ENCODE measurements at regions not wholly inside any gene's neighbourhood (a gene's known extent, or its start where the extent isn't known, plus 50 kb on each side); places are given as distances from the start of the nearest gene placed in this dataset.
"Not testable (repeated sequence)": the region's sequence is repeated elsewhere in the genome, so short reads cannot be mapped to it uniquely, and the experiment has no call there.

DNA sequence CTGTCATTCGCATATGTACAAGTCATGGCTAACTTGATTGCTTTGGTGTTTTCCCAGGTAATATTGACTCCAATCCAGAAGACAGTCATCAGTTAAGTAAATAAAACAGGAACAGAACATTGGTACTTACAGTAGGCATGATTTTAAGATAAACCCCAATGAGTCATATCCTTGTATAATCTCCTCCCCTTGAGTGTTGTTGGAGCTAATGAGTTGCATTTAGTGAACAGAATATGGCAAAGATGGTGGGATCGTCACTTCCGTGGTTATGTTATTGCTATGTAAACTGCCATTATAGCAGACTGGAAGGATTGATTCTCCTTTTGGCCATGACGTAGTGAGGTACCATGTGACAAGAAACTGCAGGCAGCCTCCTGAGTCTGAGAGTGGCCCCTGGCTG, 102.2 kb downstream of the TMX1 start:
- DNase-seq, result no peak

DNA sequence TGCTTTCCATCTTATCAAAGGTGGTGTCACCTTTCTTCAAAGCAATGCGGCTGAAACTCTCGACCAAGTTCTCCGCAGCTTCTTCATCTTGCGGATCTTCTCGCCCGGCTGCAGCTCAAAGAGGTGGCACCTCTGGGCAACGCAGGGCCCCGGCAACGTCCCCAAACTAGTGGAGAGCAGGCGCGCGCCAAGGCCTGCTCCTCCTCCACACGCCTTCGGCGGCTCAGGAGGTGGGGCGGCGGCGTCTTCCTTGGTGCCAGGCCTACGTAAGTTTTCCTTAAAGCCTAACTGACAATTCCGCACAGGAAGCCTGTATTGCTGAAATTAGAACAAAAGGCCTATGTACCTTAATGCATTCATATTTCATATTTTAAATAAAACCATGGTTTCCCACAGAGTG, 112.0 kb downstream of the TMX1 start:
- no peak for DNase-seq

DNA sequence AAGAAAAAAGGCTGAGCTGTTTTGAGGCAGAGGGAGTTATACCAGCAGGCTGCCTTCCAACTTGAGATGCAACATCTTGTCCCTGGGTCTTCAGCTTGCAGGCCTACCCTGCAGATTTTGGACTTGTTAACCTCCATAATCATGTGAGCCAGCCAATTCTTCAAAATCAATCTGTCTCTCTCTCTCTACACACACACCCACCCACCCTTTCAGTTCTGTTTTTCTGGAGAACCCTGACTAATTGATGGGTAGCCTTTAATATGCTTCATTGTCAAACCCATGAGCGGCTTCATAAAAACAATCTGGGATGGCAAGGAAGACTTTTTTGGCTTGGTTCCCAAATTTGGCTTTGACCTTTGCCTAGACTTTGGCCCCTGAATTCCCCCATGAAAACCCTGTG, 113.9 kb downstream of the TMX1 start:
- no peak for DNase-seq

DNA sequence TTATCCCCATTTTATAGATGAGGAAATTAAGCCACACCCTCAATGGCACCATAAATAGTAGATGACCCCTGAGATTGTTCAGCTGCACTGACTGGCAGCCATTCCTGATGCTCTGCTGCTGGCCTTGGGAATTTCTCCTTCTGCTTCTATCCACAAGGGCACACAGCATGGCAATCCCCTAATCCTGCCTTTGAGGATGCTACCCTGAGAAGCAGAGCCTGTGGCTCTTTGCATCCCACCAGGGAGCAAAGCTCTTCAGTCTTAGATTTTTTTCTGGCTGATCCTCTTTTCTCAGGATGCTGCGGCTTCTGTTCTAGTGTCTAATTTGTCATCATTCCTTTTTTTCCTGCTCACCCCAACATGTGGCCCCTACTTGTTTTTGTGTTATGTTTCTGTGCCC, 114.8 kb downstream of the TMX1 start:
- DNase-seq, result no peak

DNA sequence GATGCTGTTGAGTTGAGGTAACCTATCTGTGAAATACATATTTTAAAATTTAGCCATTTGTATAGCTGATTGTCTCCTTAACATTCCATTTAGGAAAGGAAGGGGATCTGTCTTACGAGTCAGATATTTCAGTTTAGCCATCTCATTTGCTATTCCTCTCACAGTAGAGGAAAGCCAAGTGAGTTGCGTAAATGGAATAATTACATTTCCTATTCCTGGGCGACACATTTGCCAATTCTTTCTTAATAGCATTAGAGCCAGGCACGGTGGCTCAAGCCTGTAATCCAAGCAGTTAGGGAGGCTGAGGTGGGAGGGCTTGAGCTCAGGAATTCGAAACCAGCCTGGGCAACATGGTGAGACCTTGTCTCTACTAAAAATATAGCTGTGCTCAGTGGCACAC, 116.3 kb downstream of the TMX1 start:
- no peak for DNase-seq

DNA sequence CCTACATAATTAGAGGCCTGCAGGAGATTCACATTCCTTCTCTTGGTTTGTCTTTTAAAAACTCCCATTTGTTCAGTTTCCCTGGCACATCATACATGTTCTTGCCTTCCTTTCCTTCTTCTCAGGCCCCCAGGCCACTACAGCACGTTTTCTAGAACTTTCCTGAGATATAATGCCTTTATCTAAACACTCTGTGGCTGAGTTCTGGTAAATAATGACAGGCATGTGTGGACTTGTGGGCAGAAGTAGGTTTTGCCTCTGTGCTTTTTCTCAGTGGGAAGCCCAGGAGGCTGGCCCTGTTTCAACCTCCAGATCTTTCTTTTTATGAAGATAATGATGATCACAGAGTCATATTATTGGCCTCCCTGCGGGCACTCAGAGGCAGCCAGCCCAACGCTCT, 117.2 kb downstream of the TMX1 start:
- DNase-seq, result no peak

DNA sequence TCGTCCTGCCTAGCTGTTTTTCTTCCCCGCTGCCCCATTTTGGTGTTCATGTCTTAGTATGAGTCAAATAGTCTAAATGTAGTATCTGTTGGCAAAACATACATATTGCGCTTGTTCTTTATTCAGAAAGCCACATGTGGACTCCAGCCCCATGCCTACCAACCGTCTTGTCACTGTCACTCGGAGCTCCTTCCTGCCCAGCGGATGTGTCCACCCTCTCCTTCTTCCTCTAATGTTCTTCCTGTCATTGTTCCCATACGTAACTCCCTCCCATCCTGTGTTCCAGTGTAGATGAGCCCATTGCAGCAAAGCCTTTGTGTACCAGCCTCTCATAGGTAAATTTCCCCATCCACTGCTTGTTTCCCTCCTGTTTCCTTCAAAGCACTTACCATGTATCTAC, 120.5 kb downstream of the TMX1 start:
- DNase-seq, result no peak

DNA sequence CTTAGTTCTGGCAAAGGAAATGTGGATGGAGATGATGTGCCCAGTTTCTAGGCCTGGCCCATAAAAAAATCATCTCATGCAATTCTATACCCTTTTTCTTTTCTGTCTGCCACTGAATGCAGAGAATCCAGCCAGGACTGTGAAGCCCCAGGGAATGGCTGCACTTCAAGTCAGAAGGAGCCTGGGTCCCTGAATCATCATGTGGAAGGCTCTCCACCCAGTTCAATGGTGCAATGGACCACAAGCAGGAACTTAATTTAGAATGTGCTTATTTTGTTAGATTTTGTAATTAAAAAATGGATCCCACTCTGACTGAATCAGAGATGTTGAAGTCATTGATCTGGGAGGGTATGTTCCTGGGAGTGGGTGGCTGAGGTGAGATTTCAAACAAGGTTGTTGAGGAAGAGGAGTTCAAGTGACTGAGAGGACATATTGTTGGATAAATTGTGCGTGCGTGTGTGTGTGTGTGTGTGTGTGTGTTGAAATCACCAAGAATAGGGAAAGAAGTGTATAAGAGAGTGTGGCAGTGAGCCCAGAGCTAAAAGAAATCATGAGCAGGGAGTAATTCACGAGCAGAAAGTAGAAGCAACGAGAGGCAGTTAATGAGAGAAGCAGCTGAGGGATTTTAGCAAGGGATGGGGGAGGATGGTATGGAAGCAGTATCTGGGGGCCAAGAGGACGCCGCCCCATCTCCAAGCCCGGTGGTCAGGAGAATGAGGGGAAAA, 125.4 kb downstream of the TMX1 start:
- no peak for DNase-seq

DNA sequence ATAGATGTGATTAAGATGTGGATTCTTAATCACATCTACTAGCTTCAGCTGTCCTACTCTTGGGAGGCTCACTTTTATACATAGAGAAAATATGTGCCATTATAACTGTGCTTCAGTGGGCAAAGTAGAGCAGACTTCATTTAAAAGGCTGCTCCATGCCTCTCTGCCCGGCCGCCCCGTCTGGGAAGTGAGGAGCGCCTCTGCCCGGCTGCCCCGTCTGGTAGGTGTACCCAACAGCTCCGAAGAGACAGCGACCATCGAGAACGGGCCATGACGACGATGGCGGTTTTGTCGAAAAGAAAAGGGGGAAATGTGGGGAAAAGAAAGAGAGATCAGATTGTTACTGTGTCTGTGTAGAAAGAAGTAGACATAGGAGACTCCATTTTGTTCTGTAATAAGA, 126.4 kb downstream of the TMX1 start:
- not testable (repeated sequence) for DNase-seq

DNA sequence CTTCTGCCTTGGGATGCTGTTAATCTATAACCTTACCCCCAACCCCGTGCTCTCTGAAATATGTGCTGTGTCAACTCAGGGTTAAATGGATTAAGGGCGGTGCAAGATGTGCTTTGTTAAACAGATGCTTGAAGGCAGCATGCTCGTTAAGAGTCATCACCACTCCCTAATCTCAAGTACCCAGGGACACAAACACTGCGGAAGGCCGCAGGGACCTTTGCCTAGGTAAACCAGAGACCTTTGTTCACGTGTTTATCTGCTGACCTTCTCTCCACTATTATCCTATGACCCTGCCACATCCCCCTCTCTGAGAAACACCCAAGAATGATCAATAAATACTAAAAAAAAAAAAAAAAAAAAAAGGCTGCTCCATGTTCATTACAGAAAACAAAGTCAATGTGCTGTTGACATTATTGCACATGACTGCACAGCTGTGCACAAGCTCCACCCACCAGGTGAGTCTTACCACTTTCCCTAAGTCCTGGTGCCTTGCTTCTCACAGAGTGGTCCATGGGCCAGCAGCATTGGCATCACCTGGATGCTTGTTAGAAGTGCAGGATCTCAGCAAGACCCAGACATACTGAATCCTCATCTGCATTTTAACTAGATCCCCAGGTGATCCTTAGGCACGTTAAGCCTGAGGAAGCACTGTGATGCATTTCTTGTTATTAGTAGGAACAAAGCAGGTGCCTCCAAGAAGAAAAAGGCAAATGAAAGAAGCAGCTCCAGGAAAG, 127.0 kb downstream of the TMX1 start:
- DNase-seq, result not testable (repeated sequence)

DNA sequence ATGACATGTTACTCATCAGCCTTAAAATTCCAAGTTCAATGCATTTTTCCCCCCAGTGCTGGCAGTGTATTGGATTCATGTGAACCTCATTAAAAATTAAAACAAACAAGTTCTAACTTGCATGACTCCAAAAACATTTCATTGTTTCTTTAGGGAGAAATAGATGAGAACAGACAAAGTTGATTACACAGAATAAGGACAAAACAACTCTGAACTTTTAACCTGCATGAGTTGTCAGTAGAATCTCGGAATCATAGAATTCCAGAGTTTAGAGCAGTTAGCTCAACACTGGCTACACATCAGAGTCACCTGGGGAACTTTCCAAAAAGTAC, 127.5 kb downstream of the TMX1 start:
- no peak for DNase-seq

DNA sequence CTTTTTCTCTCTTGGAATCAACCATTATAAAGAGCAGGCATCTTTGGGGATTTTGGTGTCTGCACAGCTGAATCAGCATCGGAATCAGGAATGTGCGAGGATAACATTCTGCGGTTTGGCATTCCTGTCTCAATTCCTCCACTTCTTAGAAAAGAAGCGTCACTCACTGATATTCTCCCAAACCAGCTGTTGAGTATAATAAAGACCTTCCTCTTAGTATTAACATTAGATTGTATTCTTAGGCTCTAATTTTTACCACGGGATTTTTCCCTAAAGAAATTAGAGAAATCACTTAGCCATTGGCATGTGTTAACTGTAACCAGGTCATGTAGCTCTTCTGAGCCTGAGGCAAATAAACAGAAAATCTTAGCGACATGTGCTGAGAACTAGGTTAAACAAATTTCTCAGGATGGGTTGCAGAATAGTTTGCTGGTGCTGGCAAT, 128.7 kb downstream of the TMX1 start:
- DNase-seq, result no peak

DNA sequence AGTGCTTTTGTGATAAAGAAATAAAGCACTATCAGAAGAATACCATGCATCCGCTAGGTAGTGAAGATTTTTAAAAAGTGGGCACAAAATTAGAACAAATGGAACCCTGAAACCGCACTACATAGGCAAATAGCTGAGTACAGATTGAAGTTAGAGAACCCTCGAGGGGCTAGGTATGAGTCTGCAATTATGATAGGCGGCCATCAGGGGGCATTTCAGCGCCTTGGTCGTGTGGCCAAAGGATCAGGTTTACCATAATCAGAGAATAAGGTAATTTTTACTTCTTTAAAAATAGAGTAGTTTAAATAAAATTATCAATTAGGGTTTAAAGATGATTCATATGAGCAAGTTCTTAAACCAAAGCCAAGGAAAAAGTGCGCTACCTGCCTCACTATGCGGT, 129.8 kb downstream of the TMX1 start:
- no peak for DNase-seq

DNA sequence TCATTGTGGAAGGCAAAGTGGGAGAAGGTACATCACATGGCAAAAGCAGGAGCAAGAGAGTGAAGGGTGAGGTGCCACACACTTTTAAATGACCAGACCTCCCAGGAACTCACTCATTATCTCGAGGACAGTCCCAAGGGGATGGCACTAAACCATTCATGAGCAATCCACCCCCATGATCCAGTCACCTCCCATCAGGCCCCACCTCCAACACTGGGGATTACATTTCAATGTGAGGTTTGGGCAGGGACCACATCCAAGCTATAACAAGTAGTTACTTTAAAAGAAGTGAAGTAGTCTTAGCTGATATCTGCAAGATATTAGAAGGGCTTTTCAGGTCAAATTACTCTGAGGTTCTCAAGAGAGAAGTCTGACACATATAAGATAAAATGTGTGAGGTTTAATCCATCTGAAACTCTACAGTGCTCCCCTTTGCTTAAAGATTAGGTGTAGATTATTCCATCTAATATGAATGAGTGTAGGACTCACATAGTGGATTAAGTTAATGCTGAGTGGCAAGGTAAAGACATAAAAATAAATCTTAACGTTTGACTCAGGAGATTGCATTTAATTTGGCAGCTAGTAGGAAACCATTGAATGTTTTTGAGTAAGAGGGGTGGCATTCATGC, 130.8 kb downstream of the TMX1 start:
- DNase-seq, result no peak

DNA sequence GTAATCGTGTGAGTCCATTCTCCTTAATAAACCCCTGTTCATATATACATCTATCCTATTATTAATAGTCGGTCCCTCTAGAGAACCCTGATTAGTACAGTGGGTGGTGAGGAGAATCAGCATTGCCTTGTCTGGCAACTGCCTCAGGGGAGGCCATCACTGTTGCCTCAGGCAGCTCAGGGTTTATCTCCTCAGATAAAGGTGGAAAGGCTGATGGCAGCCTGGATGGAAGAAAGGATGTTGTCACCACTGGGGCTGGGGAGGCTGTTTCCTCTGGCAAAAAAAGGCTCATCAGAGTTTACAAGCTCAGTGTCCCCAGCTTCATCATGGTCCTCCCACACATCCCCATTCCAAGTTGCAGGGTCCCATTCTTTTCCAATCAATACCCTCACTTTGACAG, 137.1 kb downstream of the TMX1 start:
- DNase-seq, result not testable (repeated sequence)

DNA sequence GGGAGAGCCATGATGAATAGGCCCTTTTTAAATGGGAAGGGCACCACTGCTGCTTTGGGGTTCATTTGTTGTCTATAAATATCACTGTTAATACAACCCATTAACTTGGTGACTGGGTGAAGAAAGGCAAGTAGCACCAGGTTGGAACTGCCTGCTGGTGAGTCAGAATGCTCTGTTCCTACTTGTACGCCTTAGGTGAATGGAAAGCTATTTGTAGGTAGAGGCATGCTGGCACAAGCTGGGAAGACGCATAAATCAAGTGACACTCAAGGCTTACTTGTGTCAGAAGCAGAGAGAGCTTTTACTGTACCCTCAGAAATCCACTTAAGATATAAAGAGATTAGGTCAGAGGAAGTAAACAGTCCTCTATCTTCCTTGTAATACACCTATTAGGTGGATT, 142.5 kb downstream of the TMX1 start:
- no peak for DNase-seq

DNA sequence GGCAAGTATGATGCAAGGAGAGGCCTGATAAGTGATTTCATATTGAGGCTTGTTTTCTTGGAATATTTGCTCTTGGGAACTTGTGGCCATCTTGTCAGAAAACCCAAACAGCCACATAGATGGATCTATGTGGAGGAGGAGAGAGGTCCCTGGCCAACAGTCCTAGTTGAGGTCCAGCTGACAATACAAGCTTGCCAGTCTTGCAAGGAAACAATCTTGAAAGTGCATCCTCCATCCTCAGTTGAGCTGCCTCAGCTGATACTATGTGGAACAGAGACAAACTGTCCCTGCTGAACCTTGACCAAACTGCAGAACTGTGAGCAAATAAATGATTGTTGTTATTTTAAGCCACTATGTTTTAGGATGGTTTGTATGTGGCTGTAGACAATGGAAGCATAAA, 146.4 kb downstream of the TMX1 start:
- DNase-seq, result no peak

DNA sequence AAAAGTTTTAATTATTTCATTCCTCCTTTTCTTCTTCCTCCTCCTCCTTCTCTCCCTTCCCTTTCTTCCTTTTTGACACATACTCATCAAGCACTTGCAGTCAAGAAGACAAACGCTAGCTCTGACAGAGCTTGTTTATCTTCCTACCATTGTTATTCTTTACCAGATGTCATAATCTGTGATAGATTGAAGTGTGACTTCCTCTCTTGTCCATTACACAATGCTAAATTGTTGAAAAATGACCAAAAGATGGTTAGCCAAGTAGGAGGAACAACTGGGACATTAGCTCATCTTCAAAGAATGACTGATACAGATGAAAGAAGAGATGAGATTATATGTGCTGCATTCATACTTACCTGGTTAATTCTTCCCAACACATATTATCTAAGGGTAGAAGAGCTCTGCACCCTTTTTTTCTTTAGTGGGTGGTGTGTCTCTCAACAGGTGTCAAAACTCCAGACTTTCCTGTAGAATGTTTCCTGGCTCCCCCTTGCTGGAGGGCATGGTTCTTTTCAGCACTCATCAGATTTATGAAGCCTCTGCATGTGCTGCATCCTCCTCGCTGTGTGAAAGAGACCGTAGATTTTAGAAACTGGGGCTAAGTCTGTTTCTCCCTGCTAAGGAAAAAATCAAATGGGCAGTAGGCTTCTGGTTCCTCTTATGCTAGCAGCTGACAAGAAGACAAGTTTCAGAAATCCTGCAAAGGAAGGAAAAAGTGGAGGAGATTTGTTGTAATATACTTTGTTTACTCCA, 147.1 kb downstream of the TMX1 start:
- DNase-seq, result no peak

DNA sequence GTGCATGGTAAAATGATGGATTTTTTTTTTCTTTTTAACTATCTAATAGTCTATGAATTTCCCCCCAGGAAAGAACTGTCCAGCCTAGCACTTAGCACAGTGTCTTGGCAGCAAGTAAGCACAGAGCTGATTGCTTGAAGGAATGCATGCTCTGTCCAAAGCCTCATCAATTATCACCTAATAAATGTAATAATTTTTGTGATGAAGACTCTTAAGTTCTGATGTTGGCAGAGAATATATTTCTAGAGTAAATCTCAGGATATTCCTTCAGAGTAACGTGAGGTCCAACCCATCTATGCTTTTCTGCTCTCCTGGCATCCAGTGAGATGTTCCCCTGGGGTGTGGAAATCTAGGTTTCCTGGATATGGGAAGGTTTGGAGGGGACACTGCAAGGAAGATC, 152.4 kb downstream of the TMX1 start:
- DNase-seq, result no peak

DNA sequence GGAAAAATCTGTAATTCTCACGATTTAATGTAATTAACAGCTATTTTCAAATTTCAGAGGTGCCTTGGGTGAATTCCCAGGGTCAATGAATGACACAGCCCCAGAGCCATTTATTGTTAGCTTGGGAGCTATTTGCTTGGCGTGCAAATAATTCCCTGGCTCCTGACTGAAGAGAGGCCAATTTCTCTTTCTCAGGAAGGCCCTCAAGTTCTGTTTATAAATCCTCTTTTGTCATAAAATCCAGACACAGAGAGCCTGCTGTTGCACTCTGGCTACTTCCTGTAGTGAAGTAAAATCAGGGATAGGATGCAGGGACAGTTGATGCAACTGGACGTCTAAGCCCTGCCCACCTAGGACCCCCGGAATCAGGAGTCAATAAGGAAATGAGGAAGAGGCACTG, 154.3 kb downstream of the TMX1 start:
- no peak for DNase-seq

DNA sequence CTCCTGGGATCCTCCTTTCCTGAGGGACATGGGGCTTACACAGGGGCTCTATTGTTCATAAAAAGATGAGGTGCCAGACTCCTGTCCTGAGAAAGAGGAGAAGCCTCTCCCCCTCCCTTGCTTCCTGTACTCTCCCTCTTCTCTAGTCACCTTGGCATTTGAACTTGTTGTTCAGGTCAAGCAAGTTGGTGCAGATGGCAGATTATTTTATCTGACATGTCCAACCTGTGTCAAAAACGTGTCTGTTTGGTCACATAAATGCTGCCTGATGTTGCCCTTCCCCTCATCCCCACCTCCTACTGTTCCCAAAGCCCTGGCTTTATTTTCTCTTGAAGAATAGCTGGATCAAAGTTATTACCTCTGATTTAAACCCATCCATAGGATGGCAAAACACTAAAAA, 154.8 kb downstream of the TMX1 start:
- no peak for DNase-seq

DNA sequence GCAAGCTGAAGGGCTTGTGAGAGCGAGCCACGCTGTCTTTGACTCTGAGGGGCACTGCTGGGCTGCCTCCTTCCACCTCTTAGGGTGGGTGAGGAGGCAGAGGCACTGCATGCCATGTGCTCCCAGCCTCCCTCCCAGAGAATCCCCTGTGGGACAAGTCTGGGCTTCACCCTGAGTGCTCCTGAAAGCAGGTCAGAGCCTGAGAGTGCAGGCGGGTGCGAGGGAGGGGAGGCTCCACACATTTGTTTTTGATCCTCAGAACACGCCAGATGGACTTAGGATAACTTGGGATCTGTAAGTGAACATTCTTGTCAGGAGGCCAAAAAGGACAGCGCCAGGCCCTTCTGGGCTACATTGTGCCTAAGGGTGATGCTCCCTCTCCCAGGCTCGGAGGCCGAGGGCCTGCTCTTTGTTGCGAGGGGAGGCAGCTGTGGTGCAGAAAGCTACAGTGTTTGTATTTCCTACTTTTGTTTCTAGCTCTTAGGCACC, 155.4 kb downstream of the TMX1 start:
- no peak for DNase-seq
